ENCODE measurements at regions not wholly inside any gene's neighbourhood (a gene's known extent, or its start where the extent isn't known, plus 50 kb on each side); places are given as distances from the start of the nearest gene placed in this dataset.

GRCh38 chr2:241924069-241924908, 54.8 kb downstream of the RTP5 start:
- TF ChIP-seq CTCF (IDR thresholded peaks at IDR 0.05) = no peak
- no peak overlapping the region for H3K4me3 ChIP-seq
- peak; percentile 46 for DNase-seq (ENCODE audit: low spot score)
- H3K27ac ChIP-seq = no peak overlapping the region

- Histone ChIP-seq H3K4me3 (no peak overlapping the region), H3K27ac (no peak overlapping the region)
- TF ChIP-seq CTCF (IDR thresholded peaks at IDR 0.05) = no peak
- DNase-seq (ENCODE audit: low spot score) = no peak
Measured at GRCh38 chr2:241924909-241925250, 55.4 kb downstream of the RTP5 start.

GRCh38 chr2:241925277-241925676, 55.7 kb downstream of the RTP5 start:
- Histone ChIP-seq H3K4me3 (no peak overlapping the region), H3K27ac (no peak overlapping the region)
- no peak for TF ChIP-seq CTCF (IDR thresholded peaks at IDR 0.05)
- no peak for DNase-seq (ENCODE audit: low spot score)

- no peak for DNase-seq (ENCODE audit: low spot score)
- Histone ChIP-seq H3K27ac (no peak overlapping the region), H3K4me3 (no peak overlapping the region)
- TF ChIP-seq CTCF (IDR thresholded peaks at IDR 0.05) = no peak
Measured at GRCh38 chr2:241925821-241926441, 56.4 kb downstream of the RTP5 start.

GRCh38 chr2:241926541-241927311, 57.2 kb downstream of the RTP5 start:
- DNase-seq (ENCODE audit: low spot score) = peak; percentile 67
- H3K27ac ChIP-seq = no peak overlapping the region
- TF ChIP-seq CTCF (IDR thresholded peaks at IDR 0.05) = no peak
- no peak overlapping the region for H3K4me3 ChIP-seq

GRCh38 chr2:241929551-241930490, 60.3 kb downstream of the RTP5 start:
- no peak for TF ChIP-seq CTCF (IDR thresholded peaks at IDR 0.05)
- no peak overlapping the region for H3K4me3 ChIP-seq
- H3K27ac ChIP-seq = no peak overlapping the region
- DNase-seq (ENCODE audit: low spot score) = peak; percentile 49
